ENCODE measurements at regions not wholly inside any gene's neighbourhood (a gene's known extent, or its start where the extent isn't known, plus 50 kb on each side); places are given as distances from the start of the nearest gene placed in this dataset.

- H3K27me3 Mint-ChIP-seq: no peaks in the 10 kb centered on the region
- DNase-seq (ENCODE audit: extremely low spot score, unreplicated experiment): no peak
- H3K4me3 Mint-ChIP-seq: no peak overlapping the region
- no peaks in the 10 kb centered on the region for H3K9me3 Mint-ChIP-seq
- no peak overlapping the region for H3K27ac Mint-ChIP-seq
- H3K4me1 Mint-ChIP-seq (ENCODE audit: unreplicated experiment): no peaks in the 10 kb centered on the region
- no peak for TF ChIP-seq CTCF (conservative IDR thresholded peaks at IDR 0.05)
- H3K36me3 Mint-ChIP-seq: no peaks in the 10 kb centered on the region
These were observed 300.4 kb upstream of the NETO1 start for GRCh38 chr18:73168236-73168635.

GRCh38 chr18:73164430-73164829 is 296.6 kb upstream of the NETO1 start:
- H3K9me3 Mint-ChIP-seq: no peaks in the 10 kb centered on the region

GRCh38 chr18:73163236-73163635 is 295.4 kb upstream of the NETO1 start:
- H3K27ac Mint-ChIP-seq: no peak overlapping the region
- no peaks in the 10 kb centered on the region for H3K4me1 Mint-ChIP-seq (ENCODE audit: unreplicated experiment)

More at GRCh38 chr18:73164430-73164829, 296.6 kb upstream of the NETO1 start:
- TF ChIP-seq CTCF (conservative IDR thresholded peaks at IDR 0.05): no peak
- DNase-seq (ENCODE audit: extremely low spot score, unreplicated experiment): no peak
- H3K36me3 Mint-ChIP-seq: no peaks in the 10 kb centered on the region
- H3K27me3 Mint-ChIP-seq: no peaks in the 10 kb centered on the region
- H3K27ac Mint-ChIP-seq: no peak overlapping the region
- H3K4me3 Mint-ChIP-seq: no peak overlapping the region
- no peaks in the 10 kb centered on the region for H3K4me1 Mint-ChIP-seq (ENCODE audit: unreplicated experiment)

GRCh38 chr18:73156117-73156516 is 288.3 kb upstream of the NETO1 start:
- Mint-ChIP-seq H3K27me3 (no peaks in the 10 kb centered on the region), H3K4me1 (ENCODE audit: unreplicated experiment) (no peaks in the 10 kb centered on the region), H3K36me3 (no peaks in the 10 kb centered on the region), H3K9me3 (no peaks in the 10 kb centered on the region), H3K27ac (no peak overlapping the region), H3K4me3 (no peak overlapping the region)
- DNase-seq (ENCODE audit: extremely low spot score, unreplicated experiment): no peak
- no peak for TF ChIP-seq CTCF (conservative IDR thresholded peaks at IDR 0.05)

More at GRCh38 chr18:73163236-73163635, 295.4 kb upstream of the NETO1 start:
- Mint-ChIP-seq H3K36me3 (no peaks in the 10 kb centered on the region), H3K4me3 (no peak overlapping the region), H3K27me3 (no peaks in the 10 kb centered on the region), H3K9me3 (no peaks in the 10 kb centered on the region)
- no peak for TF ChIP-seq CTCF (conservative IDR thresholded peaks at IDR 0.05)
- DNase-seq (ENCODE audit: extremely low spot score, unreplicated experiment): no peak

GRCh38 chr18:73153271-73153670 is 285.5 kb upstream of the NETO1 start:
- TF ChIP-seq CTCF (conservative IDR thresholded peaks at IDR 0.05): no peak
- no peak overlapping the region for H3K27ac Mint-ChIP-seq

GRCh38 chr18:73151086-73151485 is 283.3 kb upstream of the NETO1 start:
- DNase-seq (ENCODE audit: extremely low spot score, unreplicated experiment): no peak
- Mint-ChIP-seq H3K27me3 (no peaks in the 10 kb centered on the region), H3K36me3 (no peaks in the 10 kb centered on the region), H3K9me3 (no peaks in the 10 kb centered on the region), H3K27ac (no peak overlapping the region), H3K4me3 (no peak overlapping the region), H3K4me1 (ENCODE audit: unreplicated experiment) (no peaks in the 10 kb centered on the region)
- TF ChIP-seq CTCF (conservative IDR thresholded peaks at IDR 0.05): no peak

More at GRCh38 chr18:73153271-73153670, 285.5 kb upstream of the NETO1 start:
- Mint-ChIP-seq H3K36me3 (no peaks in the 10 kb centered on the region), H3K4me1 (ENCODE audit: unreplicated experiment) (no peaks in the 10 kb centered on the region), H3K4me3 (no peak overlapping the region), H3K9me3 (no peaks in the 10 kb centered on the region), H3K27me3 (no peaks in the 10 kb centered on the region)
- no peak for DNase-seq (ENCODE audit: extremely low spot score, unreplicated experiment)

Data from type B pancreatic cell (in vitro differentiated cells).